H1 (cell line): ENCODE measurements at regions not wholly inside any gene's neighbourhood (a gene's known extent, or its start where the extent isn't known, plus 50 kb on each side); places are given as distances from the start of the nearest gene placed in this dataset.

ENCODE experiments used
- CTCF ChIA-PET: fragments of 300-600 bp; sonication (Branson Sonifier 250); formaldehyde crosslinking; loops from one replicate; lab custom pipeline; 2021; ENCODE audit not compliant: partially characterized antibody; lab: Charles Lee
- POLR2A ChIA-PET: fragments of 300-600 bp; sonication (Branson Sonifier 250); formaldehyde crosslinking; loops from one replicate; lab custom pipeline; 2021; ENCODE audit warnings: inconsistent platforms; ENCODE audit not compliant: partially characterized antibody; lab: Charles Lee
- DNase-seq, 2 experiments: peaks; one replicate each; pipeline versions ENCODE4 v3.0.0 to v3.0.0-alpha.2; 2010 to 2022; ENCODE audit warnings: low spot score in 2 of 2, low read depth in 1 of 2, mixed read lengths in 1 of 2
- FAIRE-seq: peaks from 2 replicates; lab custom pipeline; 2011; peaks lifted over from hg19 to GRCh38; lab: Jason Lieb, UNC
- H2AFZ ChIP-seq: 2 replicates; pipeline ENCODE4 v1.8.1; 2012; ENCODE audit warnings: low read length, inconsistent platforms
- H2AK5ac ChIP-seq: 2 replicates; pipeline ENCODE4 v1.6.1; 2013; ENCODE audit warnings: low read depth, low read length
- H2BK120ac ChIP-seq: replicated peaks from 2 replicates; pipeline ENCODE3; 2013; ENCODE audit warnings: low read depth, low read length, inconsistent platforms
- H2BK12ac ChIP-seq: 2 replicates; pipeline ENCODE4 v1.6.1; 2013; ENCODE audit warnings: low read depth, low read length
- H2BK15ac ChIP-seq: 2 replicates; pipeline ENCODE4 v1.6.1; 2013; ENCODE audit warnings: low read length
- H2BK20ac ChIP-seq: 2 replicates; pipeline ENCODE4 v1.6.1; 2013; ENCODE audit warnings: low read length
- H2BK5ac ChIP-seq: 2 replicates; pipeline ENCODE4 v1.6.1; 2013; ENCODE audit warnings: low read depth, low read length
- H3K14ac ChIP-seq: 2 replicates; pipeline ENCODE4 v1.6.1; 2013; ENCODE audit warnings: inconsistent platforms; ENCODE audit not compliant: insufficient read length
- H3K18ac ChIP-seq: 2 replicates; pipeline ENCODE4 v1.6.1; 2013; ENCODE audit warnings: low read length; ENCODE audit errors: extremely low read depth
- H3K23ac ChIP-seq: 2 replicates; pipeline ENCODE4 v1.6.1; 2013; ENCODE audit warnings: inconsistent platforms; ENCODE audit not compliant: insufficient read length
- H3K23me2 ChIP-seq: 2 replicates; pipeline ENCODE4 v1.6.1; 2013; ENCODE audit warnings: low read depth, low read length
- H3K27ac ChIP-seq: 2 replicates; pipeline ENCODE4 v1.6.1; 2011; ENCODE audit warnings: low read depth, low read length, inconsistent platforms
- H3K27me3 ChIP-seq, 4 experiments: replicated peaks in 1 of 4; 1 replicate in 1 of 4; 2 replicates in 3 of 4; pipeline versions ENCODE4 v1.6.1 to v1.8.1; 2011 to 2013; ENCODE audit warnings: low read length in 3 of 4, mild to moderate bottlenecking in 3 of 4, inconsistent platforms in 2 of 4, mixed read lengths in 2 of 4, moderate library complexity in 1 of 4; ENCODE audit not compliant: control insufficient read depth in 3 of 4, insufficient read depth in 3 of 4; ENCODE audit errors: extremely low read depth in 1 of 4
- H3K36me3 ChIP-seq, 4 experiments: 2 replicates each; pipeline versions ENCODE4 v1.6.1 to v1.8.1; 2011 to 2013; ENCODE audit warnings: mild to moderate bottlenecking in 4 of 4, low read length in 3 of 4, moderate library complexity in 2 of 4, control low read depth in 1 of 4, inconsistent platforms in 1 of 4; ENCODE audit not compliant: insufficient read depth in 4 of 4, control insufficient read depth in 2 of 4
- H3K4ac ChIP-seq: replicated peaks from 2 replicates; pipeline ENCODE3; 2013; ENCODE audit warnings: low read length, low read depth, mixed read lengths, inconsistent platforms; ENCODE audit not compliant: insufficient read length
- H3K4me1 ChIP-seq, 4 experiments: replicated peaks in 1 of 4; 1 replicate in 1 of 4; 2 replicates in 3 of 4; pipeline versions ENCODE4 v1.6.1 to v1.8.1; 2011 to 2013; ENCODE audit warnings: low read length in 3 of 4, inconsistent platforms in 2 of 4, mixed read lengths in 1 of 4; ENCODE audit not compliant: insufficient read depth in 4 of 4, control insufficient read depth in 3 of 4
- H3K4me2 ChIP-seq, 2 experiments: 2 replicates each; pipeline versions ENCODE4 v1.6.1 to v1.8.1; 2011 to 2013; ENCODE audit warnings: low read depth in 2 of 2, low read length in 2 of 2, control low read depth in 1 of 2, inconsistent platforms in 1 of 2, mild to moderate bottlenecking in 1 of 2; ENCODE audit not compliant: insufficient read depth in 1 of 2
- H3K4me3 ChIP-seq, 4 experiments: fragments of 200-600, 300-600 bp in 1 of 4; sonication (generic), shearing (Covaris generic), sonication (Bioruptor Twin) in 1 of 4; 2 replicates each; pipeline versions ENCODE4 v1.5.1 to v1.8.1; 2011 to 2016; ENCODE audit warnings: low read length in 4 of 4, low read depth in 3 of 4, control low read depth in 2 of 4, inconsistent platforms in 2 of 4, mild to moderate bottlenecking in 2 of 4, mixed read lengths in 1 of 4, moderate library complexity in 1 of 4; ENCODE audit not compliant: insufficient read depth in 2 of 4; ENCODE audit errors: extremely low read depth in 1 of 4
- H3K56ac ChIP-seq: replicated peaks from 2 replicates; pipeline ENCODE3; 2013; ENCODE audit warnings: low read depth, mild to moderate bottlenecking, mixed read lengths, low read length, inconsistent platforms; ENCODE audit not compliant: insufficient read length
- H3K79me1 ChIP-seq: 2 replicates; pipeline ENCODE4 v1.6.1; 2013; ENCODE audit warnings: low read depth, low read length, control low read depth
- H3K79me2 ChIP-seq, 2 experiments: 2 replicates each; pipeline versions ENCODE4 v1.6.1 to v1.8.1; 2012 to 2013; ENCODE audit warnings: low read length in 2 of 2, mild to moderate bottlenecking in 2 of 2, inconsistent platforms in 1 of 2; ENCODE audit not compliant: insufficient read depth in 2 of 2, control insufficient read depth in 1 of 2
- H3K9ac ChIP-seq, 4 experiments: replicated peaks in 1 of 4; 1 replicate in 1 of 4; 2 replicates in 3 of 4; pipeline versions ENCODE4 v1.6.1 to v1.8.1; 2011 to 2013; ENCODE audit warnings: low read depth in 3 of 4, low read length in 3 of 4, control low read depth in 2 of 4, mild to moderate bottlenecking in 2 of 4, moderate library complexity in 2 of 4, inconsistent platforms in 1 of 4; ENCODE audit errors: extremely low read depth in 1 of 4
- H3K9me3 ChIP-seq, 2 experiments: 2 replicates each; pipeline versions ENCODE4 v1.6.1 to v1.8.1; 2012 to 2013; ENCODE audit warnings: mild to moderate bottlenecking in 2 of 2, moderate library complexity in 2 of 2, control low read depth in 1 of 2, inconsistent platforms in 1 of 2, low read depth in 1 of 2, low read length in 1 of 2, mixed read lengths in 1 of 2; ENCODE audit not compliant: insufficient read depth in 2 of 2
- H4K20me1 ChIP-seq, 2 experiments: replicated peaks in 1 of 2; 2 replicates each; pipeline versions ENCODE3 to v1.8.1; 2011 to 2013; ENCODE audit warnings: inconsistent platforms in 2 of 2, low read length in 2 of 2, mild to moderate bottlenecking in 1 of 2; ENCODE audit not compliant: insufficient read depth in 2 of 2, control insufficient read depth in 1 of 2
- H4K5ac ChIP-seq: 2 replicates; pipeline ENCODE4 v1.6.1; 2013; ENCODE audit warnings: low read length, low read depth, mixed read lengths, inconsistent platforms; ENCODE audit not compliant: insufficient read length
- H4K8ac ChIP-seq: 2 replicates; pipeline ENCODE4 v1.8.0; 2013; ENCODE audit warnings: mild to moderate bottlenecking, moderate library complexity, low read length, inconsistent platforms; ENCODE audit not compliant: insufficient read depth; ENCODE audit errors: extremely low read depth
- H4K91ac ChIP-seq: replicated peaks from 2 replicates; pipeline ENCODE3; 2013; ENCODE audit warnings: low read length, mixed read lengths, inconsistent platforms; ENCODE audit not compliant: insufficient read length
- BCL11A ChIP-seq, 2 experiments: IDR thresholded peaks; one replicate each; pipeline ENCODE4 v1.6.1; 2011; ENCODE audit warnings: low read depth in 2 of 2, low read length in 2 of 2, mild to moderate bottlenecking in 2 of 2
- CBX8 ChIP-seq: fragments of 300-800, 300-1000 bp; sonication (generic); IDR thresholded peaks from 2 replicates; pipeline ENCODE4 v1.7.1; 2016; ENCODE audit warnings: low read depth, low read length, borderline replicate concordance
- EP300 ChIP-seq, 2 experiments: IDR thresholded peaks; 1 replicate in 1 of 2; 2 replicates in 1 of 2; pipeline ENCODE4 v1.6.1; 2011 to 2012; ENCODE audit warnings: low read depth in 2 of 2, low read length in 2 of 2, mild to moderate bottlenecking in 2 of 2, borderline replicate concordance in 1 of 2, inconsistent platforms in 1 of 2, moderate library complexity in 1 of 2
- KDM1A ChIP-seq: fragments of 200-600, 300-600 bp; sonication (generic); IDR thresholded peaks from 2 replicates; pipeline ENCODE4 v1.7.1; 2016; ENCODE audit warnings: mild to moderate bottlenecking, low read length, borderline replicate concordance
- KDM5A ChIP-seq: fragments of 200-600 bp; IDR thresholded peaks from 2 replicates; pipeline ENCODE4 v1.7.1; 2012; ENCODE audit warnings: mild to moderate bottlenecking, low read length, inconsistent platforms, mixed read lengths
- POLR2AphosphoS5 ChIP-seq: IDR thresholded peaks from 2 replicates; pipeline ENCODE4 v1.6.1; 2011; ENCODE audit warnings: low read depth, low read length
- RNF2 ChIP-seq: fragments of 200-900, 300-1000 bp; sonication (generic); IDR thresholded peaks from 2 replicates; pipeline ENCODE4 v1.7.1; 2016; ENCODE audit warnings: borderline replicate concordance, low read depth, mild to moderate bottlenecking, antibody characterized with exemption, low read length; ENCODE audit not compliant: poor library complexity, severe bottlenecking; ENCODE audit errors: missing control alignments
- RXRA ChIP-seq: IDR thresholded peaks from 2 replicates; pipeline ENCODE4 v1.6.1; 2011; ENCODE audit warnings: low read depth, mild to moderate bottlenecking, low read length, moderate library complexity; ENCODE audit not compliant: insufficient read depth
- SAP30 ChIP-seq: fragments of 300-600 bp; sonication (generic); IDR thresholded peaks from 2 replicates; pipeline ENCODE4 v1.7.1; 2012; ENCODE audit warnings: low read length, moderate library complexity, mild to moderate bottlenecking, inconsistent platforms; ENCODE audit not compliant: insufficient read depth, insufficient replicate concordance
- SIX5 ChIP-seq: IDR thresholded peaks from 2 replicates; pipeline ENCODE4 v1.6.1; 2011; ENCODE audit warnings: mild to moderate bottlenecking, low read depth, low read length
- SRF ChIP-seq: IDR thresholded peaks from 2 replicates; pipeline ENCODE4 v1.6.1; 2011; ENCODE audit warnings: mild to moderate bottlenecking, low read depth, low read length, moderate library complexity
- TAF7 ChIP-seq: optimal IDR thresholded peaks from 2 replicates; pipeline ENCODE3; 2011; ENCODE audit warnings: low read depth, mild to moderate bottlenecking, inconsistent platforms, low read length, moderate library complexity, borderline replicate concordance
- WGBS, 2 experiments: shearing (Covaris generic) in 1 of 2; methylation state at CpG; one replicate each; pipeline versions ENCODE4 v1.1.6 to v1.1.7; 2013 to 2015; ENCODE audit warnings: low lambda C conversion rate in 2 of 2, mixed read lengths in 2 of 2, inconsistent platforms in 1 of 2, low coverage in 1 of 2, missing lambda C conversion rate in 1 of 2; ENCODE audit not compliant: insufficient replicate concordance in 2 of 2, insufficient coverage in 1 of 2, insufficient read length in 1 of 2; ENCODE audit errors: extremely low coverage in 1 of 2, missing lambda C conversion rate in 1 of 2; 5-methylcytosine and 5-hydroxymethylcytosine counted together
- TF ChIP-seq, protein P1 (sequence below): IDR thresholded peaks from 2 replicates; pipeline ENCODE4 v1.6.1; 2012; ENCODE audit warnings: inconsistent platforms

DNA sequence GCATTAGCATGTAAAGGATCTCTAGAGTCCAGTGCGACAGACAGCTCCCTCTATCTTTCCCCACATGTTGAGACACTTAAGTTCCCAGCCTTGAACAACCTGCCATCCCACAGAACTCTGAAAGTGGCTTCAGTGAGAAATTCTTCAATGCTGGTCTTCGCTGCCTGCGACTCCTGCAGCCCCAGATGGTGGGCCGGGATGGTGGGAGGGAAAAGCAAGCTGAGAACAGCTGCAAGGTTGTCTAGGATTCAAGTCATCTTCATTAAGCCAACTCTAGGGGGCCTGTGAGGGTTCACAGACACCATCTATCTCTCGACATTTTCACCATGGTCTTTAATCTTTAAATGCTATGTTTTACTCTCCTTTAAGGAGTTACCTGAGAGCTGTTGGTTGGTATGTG, 185.5 kb upstream of the C1orf174 start:
- ChIA-PET POLR2A (no interaction called here), CTCF (interaction anchor here (1.2 kb wide), 1 partner anchor 27 kb away, joined by 4 read pairs; no protein-coding TSS in a partner anchor)
- H3K79me1 ChIP-seq = no peaks in the 10 kb centered on the region
- no peaks in the 10 kb centered on the region for H4K20me1 ChIP-seq
- H3K36me3 ChIP-seq = no peaks in the 10 kb centered on the region
- no peaks in the 10 kb centered on the region; a peak in 2 of 4 replicates for H3K9me3 ChIP-seq
- no peak overlapping the region for H3K4ac ChIP-seq
- H3K56ac ChIP-seq = no peak overlapping the region
- DNase-seq = no peak
- H2BK15ac ChIP-seq = no peak overlapping the region; the same call in 1 of the 2 replicates
- no peaks in the 10 kb centered on the region for H3K27me3 ChIP-seq
- no peak overlapping the region for H3K18ac ChIP-seq
- no peak overlapping the region for H2BK20ac ChIP-seq
- H3K23me2 ChIP-seq = peaks cover 3% of the 10 kb centered on the region; the same call in 1 of the 2 replicates
- 83% methylated on average over 5 of the region's 5 CpGs; no CpG with 5 or more reads in 1 of the 2 experiments for WGBS, 2 experiments
- no peak overlapping the region for H3K4me3 ChIP-seq
- H2AK5ac ChIP-seq = no peak overlapping the region
- no peak overlapping the region for H3K4me2 ChIP-seq
- no peak overlapping the region for H2BK12ac ChIP-seq
- no peak overlapping the region for H2BK5ac ChIP-seq
- FAIRE-seq = no peak
- no peak overlapping the region for H3K23ac ChIP-seq
- no peak overlapping the region for H3K9ac ChIP-seq
- H2BK120ac ChIP-seq = no peak overlapping the region
- no peaks in the 10 kb centered on the region for H3K79me2 ChIP-seq
- H4K91ac ChIP-seq = no peak overlapping the region
- H3K14ac ChIP-seq = no peak overlapping the region
- H2AFZ ChIP-seq = no peak overlapping the region
- no peak overlapping the region for H3K27ac ChIP-seq
- no peaks in the 10 kb centered on the region for H3K4me1 ChIP-seq
- no peak overlapping the region for H4K8ac ChIP-seq
- H4K5ac ChIP-seq = no peak overlapping the region
- TF ChIP-seq TAF7 = no peak
- TF ChIP-seq RXRA = no peak
- TF ChIP-seq KDM5A = no peak
- TF ChIP-seq POLR2AphosphoS5 = no peak
- no peak for TF ChIP-seq EP300 (IDR thresholded peaks at IDR 0.05; ENCODE audit: borderline replicate concordance in 1 of 2, low read depth in 2 of 2, low read length in 2 of 2)
- no peak for TF ChIP-seq SAP30
- TF ChIP-seq KDM1A = no peak
- TF ChIP-seq SRF = no peak
- TF ChIP-seq RNF2 = no peak
- TF ChIP-seq BCL11A (IDR thresholded peaks at IDR 0.05; ENCODE audit: low read depth in 2 of 2, low read length in 2 of 2) = no peak
- TF ChIP-seq, protein P1, sequence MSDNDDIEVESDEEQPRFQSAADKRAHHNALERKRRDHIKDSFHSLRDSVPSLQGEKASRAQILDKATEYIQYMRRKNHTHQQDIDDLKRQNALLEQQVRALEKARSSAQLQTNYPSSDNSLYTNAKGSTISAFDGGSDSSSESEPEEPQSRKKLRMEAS = no peak
- TF ChIP-seq SIX5 = no peak
- no peak for TF ChIP-seq CBX8
